ENCODE measurements at regions not wholly inside any gene's neighbourhood (a gene's known extent, or its start where the extent isn't known, plus 50 kb on each side); places are given as distances from the start of the nearest gene placed in this dataset.
A peak's percentile ranks its signal among the peaks of the same experiment; 100 is the strongest.

DNA sequence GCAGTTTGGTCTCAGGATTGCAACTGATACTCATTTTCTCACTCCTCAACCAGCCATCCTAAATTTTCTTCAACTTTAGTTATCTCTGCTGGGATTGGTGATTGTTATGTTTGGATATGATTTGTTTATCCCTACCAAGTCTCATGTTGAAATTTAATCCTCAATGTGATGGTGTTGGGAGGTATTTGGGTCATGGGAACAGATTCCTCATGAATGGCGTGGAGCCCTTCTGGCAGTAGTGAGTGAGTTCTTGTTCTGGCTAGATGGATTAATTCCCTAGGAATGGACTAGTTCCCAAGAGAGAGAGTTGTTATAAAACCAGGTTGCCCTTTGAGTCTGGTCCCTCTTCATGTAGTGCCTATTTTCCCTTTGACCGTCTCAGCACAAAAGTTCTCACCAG is 399.9 kb downstream of the SQOR start:
- intact Hi-C loops (cut with micrococcal nuclease), result no loop called here
- H3K23ac ChIP-seq (ENCODE audit: low read depth, low read length), result no peak overlapping the region
- in situ Hi-C loops (cut with MboI; ENCODE audit: low sequenced_read_pairs), result no loop called here

More for the DNA sequence above, 399.9 kb downstream of the SQOR start:
- no peak overlapping the region for H2BK20ac ChIP-seq (ENCODE audit: low read depth, low read length)
- H3K27ac ChIP-seq (ENCODE audit: insufficient read depth, low read length), result no peak overlapping the region
- H4K8ac ChIP-seq (ENCODE audit: low read depth in 2 of 2, low read length in 2 of 2), result no peak overlapping the region
- no peak overlapping the region for H4K91ac ChIP-seq (ENCODE audit: insufficient read depth, low read depth, low read length)
- CTCF ChIA-PET, result no interaction called here
- H3K4me3 ChIP-seq (ENCODE audit: insufficient read depth, low read depth, low read length), result no peak overlapping the region
- H3K9me3 ChIP-seq (ENCODE audit: control insufficient read depth, insufficient read depth, low read length), result no peaks in the 10 kb centered on the region; the same call in 1 of the 2 replicates
- H3K79me1 ChIP-seq (ENCODE audit: low read depth in 1 of 2, low read length in 2 of 2), result no peaks in the 10 kb centered on the region
- H3K9ac ChIP-seq (ENCODE audit: low read depth, low read length), result no peak overlapping the region
- no peak overlapping the region for H4K5ac ChIP-seq (ENCODE audit: low read depth, low read length)
- H2AK9ac ChIP-seq (replicated peaks; ENCODE audit: low read depth, low read length, poor library complexity), result no peak overlapping the region
- H3K14ac ChIP-seq (replicated peaks; ENCODE audit: low read depth, low read length), result no peak overlapping the region
- no peaks in the 10 kb centered on the region for H3K9me1 ChIP-seq (ENCODE audit: insufficient read depth, low read length)
- BruUV-seq (replicated peaks), result no TSS peak
- POLR2A ChIA-PET (ENCODE audit: unreplicated experiment), result no interaction called here
- H4K20me1 ChIP-seq (ENCODE audit: insufficient read depth, low read length), result no peaks in the 10 kb centered on the region
- dilution Hi-C loops (cut with HindIII; ENCODE audit: low sequenced_read_pairs, unreplicated experiment), result no loop called here
- no peaks in the 10 kb centered on the region for H3K27me3 ChIP-seq (ENCODE audit: control insufficient read depth, insufficient read depth, low read length)
- no peak overlapping the region for H3K4me2 ChIP-seq (ENCODE audit: low read depth, low read length)
- no peak overlapping the region for H2AFZ ChIP-seq (replicated peaks; ENCODE audit: low read length, poor library complexity)
- H3K4ac ChIP-seq (ENCODE audit: low read depth, low read length), result no peak overlapping the region
- H3K56ac ChIP-seq (ENCODE audit: extremely low read depth, insufficient read depth, low read length), result no peak overlapping the region
- WGBS, 2 experiments (ENCODE audit: extremely low coverage in 2 of 2, insufficient read length in 1 of 2), result no CpG with 5 or more reads among the region's 2 CpGs
- TF ChIP-seq, protein P1, sequence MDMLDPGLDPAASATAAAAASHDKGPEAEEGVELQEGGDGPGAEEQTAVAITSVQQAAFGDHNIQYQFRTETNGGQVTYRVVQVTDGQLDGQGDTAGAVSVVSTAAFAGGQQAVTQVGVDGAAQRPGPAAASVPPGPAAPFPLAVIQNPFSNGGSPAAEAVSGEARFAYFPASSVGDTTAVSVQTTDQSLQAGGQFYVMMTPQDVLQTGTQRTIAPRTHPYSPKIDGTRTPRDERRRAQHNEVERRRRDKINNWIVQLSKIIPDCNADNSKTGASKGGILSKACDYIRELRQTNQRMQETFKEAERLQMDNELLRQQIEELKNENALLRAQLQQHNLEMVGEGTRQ (IDR thresholded peaks at IDR 0.05; ENCODE audit: low read depth, low read length), result no peak
- TF ChIP-seq FOS (IDR thresholded peaks at IDR 0.05; ENCODE audit: low read depth, low read length) (no peak), RFX5 (IDR thresholded peaks at IDR 0.05; ENCODE audit: low read depth, low read length) (no peak), MAZ (IDR thresholded peaks at IDR 0.05; ENCODE audit: borderline replicate concordance, low read depth, low read length) (no peak), RAD21 (IDR thresholded peaks at IDR 0.05; ENCODE audit: low read length) (no peak), NFE2L2 (IDR thresholded peaks at IDR 0.05; ENCODE audit: low read depth, low read length) (no peak), CEBPB (IDR thresholded peaks at IDR 0.05; ENCODE audit: low read depth, low read length) (no peak), BHLHE40 (IDR thresholded peaks at IDR 0.05; ENCODE audit: low read depth, low read length) (no peak), SMC3 (IDR thresholded peaks at IDR 0.05; ENCODE audit: low read depth, low read length) (no peak), CHD1 (IDR thresholded peaks at IDR 0.05; ENCODE audit: low read depth, low read length) (no peak), RCOR1 (IDR thresholded peaks at IDR 0.05; ENCODE audit: insufficient replicate concordance, low read length) (no peak), POLR2A (IDR thresholded peaks at IDR 0.05; ENCODE audit: low read depth, low read length) (no peak), ELK1 (IDR thresholded peaks at IDR 0.05; ENCODE audit: borderline replicate concordance, low read depth, low read length) (no peak), MAFK (IDR thresholded peaks at IDR 0.05; ENCODE audit: low read depth, low read length) (no peak), CTCF (conservative IDR thresholded peaks at IDR 0.05; ENCODE audit: low read depth, low read length) (no peak), MXI1 (IDR thresholded peaks at IDR 0.05; ENCODE audit: borderline replicate concordance, low read depth, low read length) (no peak)
- H2BK5ac ChIP-seq (ENCODE audit: low read depth, low read length, poor library complexity, severe bottlenecking), result no peak overlapping the region
- H2BK120ac ChIP-seq (ENCODE audit: low read depth, low read length), result no peak overlapping the region
- H2AK5ac ChIP-seq (ENCODE audit: low read depth, low read length), result no peak overlapping the region
- H2BK15ac ChIP-seq (ENCODE audit: low read depth, low read length), result no peak overlapping the region
- peak; percentile 27 for DNase-seq
- ATAC-seq (ENCODE audit: low read depth), result no peak; the same call in 1 of the 2 replicates
- no peaks in the 10 kb centered on the region for H3K4me1 ChIP-seq (ENCODE audit: control insufficient read depth, insufficient read depth, low read length)
- H3K18ac ChIP-seq (ENCODE audit: low read depth, low read length), result no peak overlapping the region
- no peaks in the 10 kb centered on the region for H3K36me3 ChIP-seq (ENCODE audit: control insufficient read depth, insufficient read depth, low read length)

All from IMR-90 (cell line).